Endothelial cell (in vitro differentiated cells): ENCODE measurements at regions not wholly inside any gene's neighbourhood (a gene's known extent, or its start where the extent isn't known, plus 50 kb on each side); places are given as distances from the start of the nearest gene placed in this dataset.

Source experiments
- DNase-seq: peaks from one replicate; pipeline ENCODE4 v3.0.0; 2021; ENCODE audit warnings: low spot score
- H3K27ac Mint-ChIP-seq: one replicate; pipeline ENCODE4 v1.8.0; 2021; ENCODE audit warnings: mixed read lengths, inconsistent platforms; ENCODE audit not compliant: unreplicated experiment
- H3K27me3 Mint-ChIP-seq: one replicate; pipeline ENCODE4 v1.8.0; 2021; ENCODE audit warnings: mild to moderate bottlenecking, moderate library complexity, mixed read lengths, inconsistent platforms; ENCODE audit not compliant: unreplicated experiment
- H3K36me3 Mint-ChIP-seq: one replicate; pipeline ENCODE4 v1.8.0; 2021; ENCODE audit warnings: mild to moderate bottlenecking, low read depth, mixed read lengths, inconsistent platforms; ENCODE audit not compliant: unreplicated experiment
- H3K4me1 Mint-ChIP-seq: one replicate; pipeline ENCODE4 v1.8.0; 2021; ENCODE audit warnings: mild to moderate bottlenecking, mixed read lengths, inconsistent platforms; ENCODE audit not compliant: unreplicated experiment
- H3K4me3 Mint-ChIP-seq: one replicate; pipeline ENCODE4 v1.8.0; 2021; ENCODE audit warnings: mild to moderate bottlenecking, mixed read lengths, inconsistent platforms; ENCODE audit not compliant: unreplicated experiment
- H3K9me3 Mint-ChIP-seq: one replicate; pipeline ENCODE4 v1.8.0; 2021; ENCODE audit warnings: mixed read lengths, inconsistent platforms; ENCODE audit not compliant: unreplicated experiment
- CTCF ChIP-seq: fragments of 200-600 bp; sonication (generic); IDR thresholded peaks from one replicate; pipeline ENCODE4 v1.5.0; 2021; ENCODE audit warnings: antibody characterized with exemption; ENCODE audit not compliant: unreplicated experiment

- Mint-ChIP-seq H3K27me3 (peaks cover 3% of the 10 kb centered on the region), H3K4me3 (no peak overlapping the region), H3K36me3 (no peaks in the 10 kb centered on the region), H3K9me3 (no peaks in the 10 kb centered on the region), H3K27ac (no peak overlapping the region), H3K4me1 (peaks cover 19% of the 10 kb centered on the region)
- DNase-seq: no peak
- no peak for TF ChIP-seq CTCF
Observed at GRCh38 chr16:65833171-65833871, 533.2 kb upstream of the CDH5 start.

- no peak overlapping the region for H3K27ac Mint-ChIP-seq
- H3K27me3 Mint-ChIP-seq: peaks cover 3% of the 10 kb centered on the region
- TF ChIP-seq CTCF: no peak
- no peaks in the 10 kb centered on the region for H3K36me3 Mint-ChIP-seq
- H3K4me3 Mint-ChIP-seq: no peak overlapping the region
- H3K4me1 Mint-ChIP-seq: peaks cover 19% of the 10 kb centered on the region
- H3K9me3 Mint-ChIP-seq: no peaks in the 10 kb centered on the region
- DNase-seq: no peak
Observed at GRCh38 chr16:65832679-65833078, 533.8 kb upstream of the CDH5 start.

- Mint-ChIP-seq H3K27me3 (peaks cover 4% of the 10 kb centered on the region), H3K4me3 (no peak overlapping the region), H3K36me3 (no peaks in the 10 kb centered on the region), H3K4me1 (peaks cover 13% of the 10 kb centered on the region), H3K27ac (no peak overlapping the region), H3K9me3 (no peaks in the 10 kb centered on the region)
- no peak for DNase-seq
- TF ChIP-seq CTCF: no peak
Observed at GRCh38 chr16:65831903-65832666, 534.4 kb upstream of the CDH5 start.

- no peak for DNase-seq
- Mint-ChIP-seq H3K4me1 (peaks cover 18% of the 10 kb centered on the region), H3K4me3 (no peak overlapping the region), H3K36me3 (no peaks in the 10 kb centered on the region), H3K27ac (no peak overlapping the region), H3K9me3 (no peaks in the 10 kb centered on the region), H3K27me3 (peaks cover 4% of the 10 kb centered on the region)
- TF ChIP-seq CTCF: no peak
Observed at GRCh38 chr16:65829076-65829475, 537.4 kb upstream of the CDH5 start.

GRCh38 chr16:65828296-65828695, 538.2 kb upstream of the CDH5 start:
- H3K27me3 Mint-ChIP-seq: peaks cover 4% of the 10 kb centered on the region
- H3K4me3 Mint-ChIP-seq: no peak overlapping the region
- H3K9me3 Mint-ChIP-seq: no peaks in the 10 kb centered on the region
- H3K36me3 Mint-ChIP-seq: no peaks in the 10 kb centered on the region
- H3K4me1 Mint-ChIP-seq: peaks cover 18% of the 10 kb centered on the region
- H3K27ac Mint-ChIP-seq: no peak overlapping the region
- TF ChIP-seq CTCF: no peak
- no peak for DNase-seq
